ENCODE measurements at regions not wholly inside any gene's neighbourhood (a gene's known extent, or its start where the extent isn't known, plus 50 kb on each side); places are given as distances from the start of the nearest gene placed in this dataset.

GRCh38 chr15:46410705-46411104, 775.9 kb downstream of the SQOR start:
- intact Hi-C loops (cut with DNase I), result no loop called here
- no peaks in the 10 kb centered on the region for H3K27me3 ChIP-seq
- WGBS, 2 donors, result 79 to 86% methylated on average over 2 of the region's 2 CpGs

GRCh38 chr15:46411900-46412299, 777.1 kb downstream of the SQOR start:
- intact Hi-C loops (cut with DNase I), result no loop called here

More at GRCh38 chr15:46410705-46411104, 775.9 kb downstream of the SQOR start:
- Histone ChIP-seq H3K4me1 (no peaks in the 10 kb centered on the region), H3K4me3 (replicated peaks in 1 of 3) (no peak overlapping the region), H3K9me3 (no peaks in the 10 kb centered on the region), H3K27ac (no peak overlapping the region), H3K36me3 (no peaks in the 10 kb centered on the region)
- no peak for DNase-seq
- TF ChIP-seq CTCF (IDR thresholded peaks at IDR 0.05) (no peak), POLR2A (IDR thresholded peaks at IDR 0.05) (no peak)

GRCh38 chr15:46413799-46414198, 779.0 kb downstream of the SQOR start:
- H3K36me3 ChIP-seq, result no peaks in the 10 kb centered on the region
- H3K4me1 ChIP-seq, result no peaks in the 10 kb centered on the region
- no peak for DNase-seq
- no peak for TF ChIP-seq CTCF (IDR thresholded peaks at IDR 0.05)
- TF ChIP-seq POLR2A (IDR thresholded peaks at IDR 0.05), result no peak
- H3K9me3 ChIP-seq, result no peaks in the 10 kb centered on the region
- H3K27ac ChIP-seq, result no peak overlapping the region
- 77 to 100% methylated on average over 1 of the region's 1 CpG for WGBS, 2 donors
- H3K27me3 ChIP-seq, result no peaks in the 10 kb centered on the region
- H3K4me3 ChIP-seq (replicated peaks in 1 of 3), result no peak overlapping the region
- intact Hi-C loops (cut with DNase I), result no loop called here

More at GRCh38 chr15:46411900-46412299, 777.1 kb downstream of the SQOR start:
- H3K4me3 ChIP-seq (replicated peaks in 1 of 3), result no peak overlapping the region
- no peak for TF ChIP-seq CTCF (IDR thresholded peaks at IDR 0.05)
- no peak for TF ChIP-seq POLR2A (IDR thresholded peaks at IDR 0.05)
- no peak overlapping the region for H3K27ac ChIP-seq
- WGBS, 2 donors, result 93 to 94% methylated on average over 2 of the region's 2 CpGs
- H3K4me1 ChIP-seq, result no peaks in the 10 kb centered on the region
- no peaks in the 10 kb centered on the region for H3K36me3 ChIP-seq
- DNase-seq, result no peak
- no peaks in the 10 kb centered on the region for H3K9me3 ChIP-seq
- no peaks in the 10 kb centered on the region for H3K27me3 ChIP-seq

- Histone ChIP-seq H3K27ac (no peak overlapping the region), H3K27me3 (no peaks in the 10 kb centered on the region), H3K9me3 (no peaks in the 10 kb centered on the region), H3K36me3 (no peaks in the 10 kb centered on the region), H3K4me1 (no peaks in the 10 kb centered on the region), H3K4me3 (replicated peaks in 1 of 3) (no peak overlapping the region)
- intact Hi-C loops (cut with DNase I), result no loop called here
- TF ChIP-seq POLR2A (IDR thresholded peaks at IDR 0.05) (no peak), CTCF (IDR thresholded peaks at IDR 0.05) (no peak)
- 62 to 71% methylated on average over 1 of the region's 1 CpG for WGBS, 2 donors
- DNase-seq, result no peak
Measured at GRCh38 chr15:46416544-46416943, 781.7 kb downstream of the SQOR start.

GRCh38 chr15:46420990-46421389, 786.2 kb downstream of the SQOR start:
- 26 to 27% methylated on average over 1 of the region's 1 CpG for WGBS, 2 donors
- no peaks in the 10 kb centered on the region for H3K9me3 ChIP-seq
- H3K27me3 ChIP-seq, result no peaks in the 10 kb centered on the region
- no peak for TF ChIP-seq POLR2A (IDR thresholded peaks at IDR 0.05)
- TF ChIP-seq CTCF (IDR thresholded peaks at IDR 0.05), result no peak
- DNase-seq, result no peak
- intact Hi-C loops (cut with DNase I), result no loop called here
- no peaks in the 10 kb centered on the region for H3K36me3 ChIP-seq
- no peak overlapping the region for H3K4me3 ChIP-seq (replicated peaks in 1 of 3)
- no peaks in the 10 kb centered on the region for H3K4me1 ChIP-seq
- no peak overlapping the region for H3K27ac ChIP-seq

Measured in thyroid gland (tissue), 4 donors.